ENCODE measurements at regions not wholly inside any gene's neighbourhood (a gene's known extent, or its start where the extent isn't known, plus 50 kb on each side); places are given as distances from the start of the nearest gene placed in this dataset.

- TF ChIP-seq POLR2AphosphoS5 (IDR thresholded peaks at IDR 0.05; ENCODE audit: borderline replicate concordance, low read depth, low read length) (no peak), EZH2 (IDR thresholded peaks at IDR 0.05) (no peak)
Observed at GRCh38 chr3:168239287-168239686, 143.6 kb upstream of the GOLIM4 start.
